H4 (cell line): ENCODE measurements at regions not wholly inside any gene's neighbourhood (a gene's known extent, or its start where the extent isn't known, plus 50 kb on each side); places are given as distances from the start of the nearest gene placed in this dataset.
"Not testable (repeated sequence)": the region's sequence is repeated elsewhere in the genome, so short reads cannot be mapped to it uniquely, and the experiment has no call there.

Experiments
- DNase-seq: peaks from one replicate; pipeline ENCODE4 v3.0.0-alpha.2; 2015; ENCODE audit warnings: low spot score

DNA sequence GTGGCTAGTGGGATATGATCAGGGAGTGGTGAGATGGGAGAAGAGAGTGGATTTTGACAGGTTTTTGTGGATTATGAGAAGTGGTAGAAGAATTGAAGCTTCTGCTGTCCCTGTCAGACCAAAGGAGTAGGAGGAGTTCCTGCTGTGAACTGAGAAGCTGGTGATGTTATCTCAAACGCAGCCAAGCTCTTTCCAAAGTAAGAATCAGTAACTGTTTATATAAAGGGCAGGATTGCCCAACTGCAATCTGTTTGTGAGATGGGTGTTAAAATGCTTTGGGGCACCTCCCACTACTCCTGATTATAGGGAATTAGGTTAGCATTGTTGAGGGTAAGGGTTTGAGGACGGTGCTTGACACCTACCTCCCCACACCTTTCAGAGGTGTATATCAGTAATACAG is 60.5 kb upstream of the USP25 start:
- no peak for DNase-seq

DNA sequence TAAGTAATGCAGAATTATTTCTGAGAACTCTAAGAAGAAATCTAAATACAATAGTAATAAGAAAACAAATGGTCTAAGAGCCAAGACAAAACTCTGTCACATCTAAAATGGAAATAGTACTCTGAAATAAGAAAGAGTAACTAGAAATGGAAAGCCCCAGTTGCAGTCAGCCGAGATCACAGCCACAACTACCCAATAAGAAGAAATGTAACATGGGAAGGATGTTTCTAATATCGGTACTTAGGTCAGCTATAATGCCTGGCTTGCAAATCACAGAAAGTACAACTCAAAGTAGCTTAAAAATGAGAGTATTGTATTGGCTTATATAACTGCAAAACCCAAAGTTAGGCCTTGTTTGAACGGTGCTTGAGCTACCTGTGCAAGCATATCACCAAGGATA is 58.6 kb upstream of the USP25 start:
- no peak for DNase-seq

- not testable (repeated sequence) for DNase-seq
Observed at GRCh38 chr21:15672578-15672977, 57.2 kb upstream of the USP25 start.

GRCh38 chr21:15676935-15677334 is 52.8 kb upstream of the USP25 start:
- no peak for DNase-seq

GRCh38 chr21:15679630-15680029 is 50.2 kb upstream of the USP25 start:
- DNase-seq = no peak
